Retinal pigment epithelial cell (primary cell): ENCODE measurements at regions not wholly inside any gene's neighbourhood (a gene's known extent, or its start where the extent isn't known, plus 50 kb on each side); places are given as distances from the start of the nearest gene placed in this dataset.

Experiments used
- DNase-seq: peaks from one replicate; pipeline ENCODE4 v3.0.0-alpha.2; 2010; ENCODE audit warnings: low read depth
- H3K4me3 ChIP-seq: 2 replicates; pipeline ENCODE4 v1.5.1; 2011; ENCODE audit warnings: mild to moderate bottlenecking, low read length, control low read depth, moderate library complexity
- TF ChIP-seq, protein P1 (sequence below): conservative IDR thresholded peaks from 2 replicates; pipeline ENCODE4 v1.5.1; 2011; ENCODE audit warnings: low read depth, low read length, control low read depth, inconsistent platforms

DNA sequence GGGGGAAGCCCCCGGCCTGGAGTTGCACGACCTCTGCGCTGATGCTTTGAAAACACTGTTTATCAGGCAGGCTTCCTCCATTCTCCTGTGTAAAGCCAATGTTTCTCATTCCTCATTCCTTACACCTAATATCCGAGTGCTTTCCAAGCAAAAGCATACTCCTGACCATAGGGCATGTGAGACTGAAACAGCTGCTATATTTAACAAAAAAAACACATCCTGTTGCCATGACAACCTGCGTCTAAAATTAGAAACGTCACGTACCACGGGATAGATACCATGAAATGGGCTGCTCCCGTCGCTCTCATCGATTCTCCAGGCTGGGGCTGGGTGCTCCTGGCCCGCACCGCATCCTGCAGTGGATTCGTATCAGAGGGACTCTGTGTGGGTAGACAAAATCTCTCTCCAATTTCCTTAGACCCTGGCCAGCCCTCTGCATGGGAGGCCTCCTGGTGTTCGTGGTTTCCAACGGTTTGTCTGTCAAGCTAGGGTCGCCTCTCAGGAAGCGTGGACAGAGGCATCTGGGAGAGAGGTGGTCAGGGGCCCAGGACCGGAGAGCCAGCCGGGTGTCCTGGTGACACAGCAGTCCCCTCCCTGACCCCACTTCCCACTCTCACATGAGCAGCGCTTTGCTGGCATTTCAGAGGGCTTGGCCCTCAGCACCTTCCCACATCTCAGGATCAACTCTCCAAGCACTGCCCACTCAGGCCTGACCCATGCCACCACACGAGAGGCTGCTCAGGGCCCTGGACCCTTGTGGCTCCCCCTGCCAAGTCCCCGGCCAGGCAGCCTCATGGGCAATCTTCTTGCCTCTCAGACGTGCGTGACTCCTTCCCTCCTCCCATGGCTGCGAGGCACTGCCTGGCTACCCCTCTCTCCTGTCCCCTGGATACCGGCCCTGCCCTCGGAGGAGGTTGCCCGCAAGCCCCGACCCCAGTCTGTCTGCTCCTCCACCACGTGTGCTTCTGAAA, 268.1 kb downstream of the NDUFA10 start:
- DNase-seq = no peak
- H3K4me3 ChIP-seq = no peak overlapping the region
- TF ChIP-seq, protein P1, sequence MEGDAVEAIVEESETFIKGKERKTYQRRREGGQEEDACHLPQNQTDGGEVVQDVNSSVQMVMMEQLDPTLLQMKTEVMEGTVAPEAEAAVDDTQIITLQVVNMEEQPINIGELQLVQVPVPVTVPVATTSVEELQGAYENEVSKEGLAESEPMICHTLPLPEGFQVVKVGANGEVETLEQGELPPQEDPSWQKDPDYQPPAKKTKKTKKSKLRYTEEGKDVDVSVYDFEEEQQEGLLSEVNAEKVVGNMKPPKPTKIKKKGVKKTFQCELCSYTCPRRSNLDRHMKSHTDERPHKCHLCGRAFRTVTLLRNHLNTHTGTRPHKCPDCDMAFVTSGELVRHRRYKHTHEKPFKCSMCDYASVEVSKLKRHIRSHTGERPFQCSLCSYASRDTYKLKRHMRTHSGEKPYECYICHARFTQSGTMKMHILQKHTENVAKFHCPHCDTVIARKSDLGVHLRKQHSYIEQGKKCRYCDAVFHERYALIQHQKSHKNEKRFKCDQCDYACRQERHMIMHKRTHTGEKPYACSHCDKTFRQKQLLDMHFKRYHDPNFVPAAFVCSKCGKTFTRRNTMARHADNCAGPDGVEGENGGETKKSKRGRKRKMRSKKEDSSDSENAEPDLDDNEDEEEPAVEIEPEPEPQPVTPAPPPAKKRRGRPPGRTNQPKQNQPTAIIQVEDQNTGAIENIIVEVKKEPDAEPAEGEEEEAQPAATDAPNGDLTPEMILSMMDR = no peak

DNA sequence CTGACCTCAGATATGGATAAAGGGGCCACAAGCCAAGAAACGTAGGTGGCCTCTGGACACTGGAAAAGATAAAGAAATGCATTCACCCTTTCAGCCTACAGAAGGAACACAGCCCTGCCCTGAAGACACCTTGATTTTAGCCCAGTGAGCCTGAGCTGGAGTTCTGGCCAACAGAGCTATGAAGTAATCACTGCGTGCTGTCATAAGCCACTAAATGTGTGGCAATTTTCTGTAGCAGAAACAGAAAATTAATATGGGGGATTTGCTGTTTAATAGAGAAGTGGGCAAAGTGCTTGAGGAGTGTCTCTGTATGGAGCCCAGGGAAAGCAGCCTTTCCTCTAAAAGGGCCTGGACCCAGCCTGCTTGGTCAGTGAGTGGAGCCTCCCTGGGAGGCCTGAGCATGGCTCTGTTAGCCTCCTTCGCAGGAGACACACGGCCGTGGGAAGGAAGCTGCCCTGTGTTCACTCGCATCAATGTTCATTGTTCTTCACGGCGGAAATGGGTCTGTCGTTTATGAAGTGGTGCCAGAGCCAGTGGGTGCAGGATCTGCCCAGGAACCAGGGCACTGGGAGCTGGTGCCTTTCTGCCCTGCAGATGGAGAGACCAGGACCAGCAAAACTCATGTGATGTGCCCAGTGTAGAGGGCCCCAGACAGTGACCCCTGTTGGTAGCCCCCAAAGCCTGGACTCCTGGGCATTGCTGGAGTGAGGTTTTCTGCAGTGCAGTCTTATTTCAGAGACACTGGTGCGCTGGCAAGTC, 268.9 kb downstream of the NDUFA10 start:
- TF ChIP-seq, protein P1 = no peak
- no peak overlapping the region for H3K4me3 ChIP-seq
- no peak for DNase-seq

DNA sequence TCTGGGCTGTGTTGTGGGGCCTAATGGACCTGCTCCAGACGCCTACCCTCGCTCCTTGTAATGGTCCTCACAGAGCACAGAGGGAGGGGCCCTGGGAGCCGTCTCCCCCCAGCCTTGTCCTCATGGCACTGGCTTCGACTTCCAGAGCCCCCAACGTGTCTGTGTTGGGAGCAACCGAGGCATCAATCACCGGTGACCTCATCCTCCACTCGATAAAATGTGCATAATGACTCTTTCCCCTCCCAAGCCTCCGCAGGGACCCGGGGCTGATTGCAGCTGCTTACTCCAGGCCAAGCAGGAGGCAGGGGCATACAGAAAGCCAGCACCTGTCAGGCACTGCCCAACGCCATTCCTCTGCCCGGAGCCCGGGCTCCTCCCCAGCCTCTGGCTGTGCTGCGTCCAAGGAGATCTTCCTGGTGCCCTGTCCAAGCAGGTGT, 271.7 kb downstream of the NDUFA10 start:
- TF ChIP-seq, protein P1 = no peak
- no peak overlapping the region for H3K4me3 ChIP-seq
- no peak for DNase-seq

DNA sequence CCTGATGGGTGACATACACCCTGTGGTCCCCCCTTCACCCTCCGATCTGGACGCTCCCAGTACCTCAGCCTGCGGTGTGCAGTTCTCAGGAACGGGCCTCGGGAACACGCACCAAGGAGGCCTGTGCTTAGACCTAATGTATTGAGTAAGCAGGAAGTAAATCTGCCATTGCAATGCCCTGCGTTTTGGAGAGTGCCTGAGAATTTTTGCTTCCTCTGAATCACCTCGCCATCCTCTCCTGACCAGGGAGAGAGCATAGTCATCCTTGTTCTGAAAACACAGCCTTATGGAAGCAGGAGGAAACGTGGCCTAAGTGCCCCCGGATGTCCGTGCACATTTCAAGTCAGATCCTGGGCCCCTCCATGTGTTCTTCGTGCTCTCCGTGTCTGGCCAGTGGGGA, 272.2 kb downstream of the NDUFA10 start:
- no peak overlapping the region for H3K4me3 ChIP-seq
- TF ChIP-seq, protein P1 = no peak
- DNase-seq = no peak

DNA sequence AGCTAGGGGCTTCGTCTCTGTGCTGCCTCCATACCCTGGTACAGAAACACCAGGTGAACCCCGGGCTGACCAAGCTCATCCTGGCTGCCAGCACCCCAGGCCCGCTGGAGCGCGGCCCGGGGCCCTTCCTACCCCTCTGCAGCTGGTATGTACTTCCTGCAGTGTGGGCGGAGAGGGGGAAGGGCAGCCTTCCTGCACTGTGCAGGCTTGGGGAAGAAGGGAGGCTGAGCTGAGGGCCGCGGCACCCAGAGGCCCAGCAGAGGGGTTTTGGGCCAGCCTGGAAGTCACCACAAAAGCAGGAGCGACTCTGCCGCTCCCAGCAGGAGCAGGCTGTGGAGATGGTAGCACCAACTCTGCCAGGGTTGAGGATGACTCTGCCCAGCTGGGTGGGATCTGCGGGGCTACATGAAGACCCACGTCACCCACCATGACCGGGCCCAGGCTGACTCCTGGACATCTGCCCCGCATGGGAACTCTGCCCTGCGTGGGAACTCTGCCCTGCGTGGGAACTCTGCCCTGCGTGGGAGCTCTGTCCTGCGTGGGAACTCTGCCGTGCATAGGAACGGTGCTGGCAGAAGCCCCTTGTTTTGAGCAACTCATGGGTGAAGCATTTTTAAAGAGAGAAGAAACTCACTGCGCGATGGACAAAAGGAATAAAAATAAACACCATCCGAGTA, 273.3 kb downstream of the NDUFA10 start:
- TF ChIP-seq, protein P1 = no peak
- H3K4me3 ChIP-seq = no peak overlapping the region
- no peak for DNase-seq

DNA sequence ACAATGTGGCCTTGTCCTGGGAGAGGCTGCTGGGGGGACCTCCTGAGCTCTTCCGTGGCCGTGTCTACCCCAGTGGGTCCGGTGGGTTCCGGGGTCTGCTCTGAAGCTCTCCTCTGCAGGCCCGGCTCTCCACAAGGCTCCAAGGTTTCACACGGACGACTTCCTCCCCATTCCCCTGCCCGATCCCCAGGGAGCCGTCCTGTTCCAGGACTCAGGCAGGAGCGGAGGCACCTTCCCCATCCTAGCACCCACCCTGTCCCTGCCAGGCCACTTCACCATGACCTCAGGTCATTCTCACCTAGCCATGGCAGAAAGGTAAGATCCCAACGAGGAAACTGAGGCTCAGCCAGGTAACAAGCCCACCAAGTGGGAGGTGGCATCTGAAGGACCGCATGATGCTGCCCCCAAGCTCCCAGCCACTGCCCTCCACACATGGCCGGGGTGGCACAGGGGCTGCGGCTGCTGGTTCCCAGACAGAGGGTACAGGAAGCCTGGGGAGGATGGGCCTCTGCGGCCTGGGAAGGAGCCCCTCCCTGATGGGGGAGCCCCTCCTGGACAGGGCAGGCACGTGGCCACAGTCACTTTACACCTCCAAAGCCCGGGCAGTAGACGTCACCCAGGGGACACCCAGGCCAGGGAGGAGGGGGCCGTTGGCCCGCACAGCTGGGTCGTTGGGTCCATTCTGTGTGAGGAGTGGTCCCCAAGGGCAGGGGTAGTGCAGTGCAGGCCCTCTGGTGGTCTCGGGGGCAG, 274.0 kb downstream of the NDUFA10 start:
- H3K4me3 ChIP-seq = no peak overlapping the region

More for the DNA sequence above, 274.0 kb downstream of the NDUFA10 start:
- no peak for DNase-seq
- TF ChIP-seq, protein P1 = no peak
